ENCODE measurements at regions not wholly inside any gene's neighbourhood (a gene's known extent, or its start where the extent isn't known, plus 50 kb on each side); places are given as distances from the start of the nearest gene placed in this dataset.

DNA sequence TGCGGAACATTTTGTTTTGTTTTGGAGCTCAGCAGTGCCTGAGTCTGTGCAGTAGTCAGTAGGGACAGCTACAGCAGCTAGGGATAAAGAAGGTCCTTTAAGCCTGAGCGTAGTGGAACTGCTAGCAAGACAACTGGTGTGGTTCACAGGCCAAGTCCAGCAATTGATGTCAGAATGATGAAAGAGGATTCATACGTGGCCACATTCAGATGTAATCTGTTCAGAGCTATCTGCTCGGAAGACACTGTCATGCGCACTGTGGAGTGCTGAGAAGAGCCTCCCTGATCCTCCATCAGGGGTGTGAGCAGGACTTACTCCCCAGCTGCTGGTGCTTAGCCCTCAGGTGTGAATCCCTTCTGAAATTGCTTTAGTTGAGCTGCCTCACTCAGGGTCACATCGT is 79.6 kb upstream of the ANKRD1 start:
- TF ChIP-seq TEAD4 (IDR thresholded peaks at IDR 0.05), result no peak
- TF ChIP-seq CREB1 (IDR thresholded peaks at IDR 0.05; ENCODE audit: low read depth), result no peak

DNA sequence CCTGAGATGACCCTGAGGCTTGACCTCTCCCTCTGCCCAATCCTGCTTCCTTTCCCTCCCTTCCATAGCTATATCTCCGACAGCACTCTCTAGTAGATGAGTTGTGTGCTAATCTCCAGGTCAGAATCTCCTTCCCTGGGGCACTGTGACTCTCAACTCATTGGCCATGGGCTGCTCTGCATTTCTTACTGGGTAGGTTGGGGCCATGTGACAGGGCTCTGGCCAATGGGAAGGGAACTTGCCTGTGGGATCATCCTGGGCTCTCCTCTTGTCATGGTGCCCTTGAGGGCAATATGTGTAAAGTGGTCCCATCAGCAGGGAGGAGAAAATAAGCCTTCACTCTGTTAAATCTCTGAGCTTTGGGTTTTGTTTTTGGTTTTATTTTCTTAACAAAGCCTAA is 80.1 kb upstream of the ANKRD1 start:
- TF ChIP-seq, protein P1, sequence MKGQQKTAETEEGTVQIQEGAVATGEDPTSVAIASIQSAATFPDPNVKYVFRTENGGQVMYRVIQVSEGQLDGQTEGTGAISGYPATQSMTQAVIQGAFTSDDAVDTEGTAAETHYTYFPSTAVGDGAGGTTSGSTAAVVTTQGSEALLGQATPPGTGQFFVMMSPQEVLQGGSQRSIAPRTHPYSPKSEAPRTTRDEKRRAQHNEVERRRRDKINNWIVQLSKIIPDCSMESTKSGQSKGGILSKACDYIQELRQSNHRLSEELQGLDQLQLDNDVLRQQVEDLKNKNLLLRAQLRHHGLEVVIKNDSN (IDR thresholded peaks at IDR 0.05), result peak; percentile 71
- TF ChIP-seq TAF1 (IDR thresholded peaks at IDR 0.05; ENCODE audit: low read depth), result no peak

DNA sequence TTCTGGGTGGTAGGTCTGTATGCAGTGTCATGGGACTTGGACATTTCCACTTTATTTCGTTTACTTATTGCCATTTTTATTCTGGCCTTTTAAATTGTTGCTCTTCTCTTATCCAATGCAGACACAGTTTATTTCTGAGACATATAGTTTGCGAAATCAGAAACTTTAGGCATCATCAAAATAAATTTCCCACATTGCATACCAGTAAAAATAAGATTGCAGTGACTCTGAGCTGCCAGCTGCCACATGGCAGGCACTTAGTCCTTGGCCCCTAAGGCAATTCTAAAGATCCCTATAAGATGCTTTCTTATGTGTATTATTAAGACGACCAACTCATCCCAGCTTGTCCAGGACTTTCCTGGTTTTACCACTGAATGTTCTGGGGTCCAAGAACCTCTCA is 81.8 kb upstream of the ANKRD1 start:
- TF ChIP-seq, protein P2, sequence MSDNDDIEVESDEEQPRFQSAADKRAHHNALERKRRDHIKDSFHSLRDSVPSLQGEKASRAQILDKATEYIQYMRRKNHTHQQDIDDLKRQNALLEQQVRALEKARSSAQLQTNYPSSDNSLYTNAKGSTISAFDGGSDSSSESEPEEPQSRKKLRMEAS (IDR thresholded peaks at IDR 0.05), result no peak
- TF ChIP-seq YY1 (IDR thresholded peaks at IDR 0.05; ENCODE audit: low read depth) (no peak), TCF12 (IDR thresholded peaks at IDR 0.05; ENCODE audit: low read depth) (no peak), ZBTB7A (IDR thresholded peaks at IDR 0.05; ENCODE audit: low read depth) (no peak), TEAD4 (IDR thresholded peaks at IDR 0.05) (no peak), CEBPB (IDR thresholded peaks at IDR 0.05) (no peak), EP300 (IDR thresholded peaks at IDR 0.05; ENCODE audit: borderline replicate concordance) (no peak), CREB1 (IDR thresholded peaks at IDR 0.05; ENCODE audit: low read depth) (no peak), FOXM1 (IDR thresholded peaks at IDR 0.05; ENCODE audit: borderline replicate concordance, low read depth) (no peak), NFIC (IDR thresholded peaks at IDR 0.05) (no peak), RAD21 (IDR thresholded peaks at IDR 0.05; ENCODE audit: low read depth) (no peak), EGR1 (IDR thresholded peaks at IDR 0.05) (no peak), TAF1 (IDR thresholded peaks at IDR 0.05; ENCODE audit: low read depth) (no peak)
- TF ChIP-seq, protein P1 (IDR thresholded peaks at IDR 0.05), result no peak
- TF ChIP-seq, protein P3, sequence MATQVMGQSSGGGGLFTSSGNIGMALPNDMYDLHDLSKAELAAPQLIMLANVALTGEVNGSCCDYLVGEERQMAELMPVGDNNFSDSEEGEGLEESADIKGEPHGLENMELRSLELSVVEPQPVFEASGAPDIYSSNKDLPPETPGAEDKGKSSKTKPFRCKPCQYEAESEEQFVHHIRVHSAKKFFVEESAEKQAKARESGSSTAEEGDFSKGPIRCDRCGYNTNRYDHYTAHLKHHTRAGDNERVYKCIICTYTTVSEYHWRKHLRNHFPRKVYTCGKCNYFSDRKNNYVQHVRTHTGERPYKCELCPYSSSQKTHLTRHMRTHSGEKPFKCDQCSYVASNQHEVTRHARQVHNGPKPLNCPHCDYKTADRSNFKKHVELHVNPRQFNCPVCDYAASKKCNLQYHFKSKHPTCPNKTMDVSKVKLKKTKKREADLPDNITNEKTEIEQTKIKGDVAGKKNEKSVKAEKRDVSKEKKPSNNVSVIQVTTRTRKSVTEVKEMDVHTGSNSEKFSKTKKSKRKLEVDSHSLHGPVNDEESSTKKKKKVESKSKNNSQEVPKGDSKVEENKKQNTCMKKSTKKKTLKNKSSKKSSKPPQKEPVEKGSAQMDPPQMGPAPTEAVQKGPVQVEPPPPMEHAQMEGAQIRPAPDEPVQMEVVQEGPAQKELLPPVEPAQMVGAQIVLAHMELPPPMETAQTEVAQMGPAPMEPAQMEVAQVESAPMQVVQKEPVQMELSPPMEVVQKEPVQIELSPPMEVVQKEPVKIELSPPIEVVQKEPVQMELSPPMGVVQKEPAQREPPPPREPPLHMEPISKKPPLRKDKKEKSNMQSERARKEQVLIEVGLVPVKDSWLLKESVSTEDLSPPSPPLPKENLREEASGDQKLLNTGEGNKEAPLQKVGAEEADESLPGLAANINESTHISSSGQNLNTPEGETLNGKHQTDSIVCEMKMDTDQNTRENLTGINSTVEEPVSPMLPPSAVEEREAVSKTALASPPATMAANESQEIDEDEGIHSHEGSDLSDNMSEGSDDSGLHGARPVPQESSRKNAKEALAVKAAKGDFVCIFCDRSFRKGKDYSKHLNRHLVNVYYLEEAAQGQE (IDR thresholded peaks at IDR 0.05; ENCODE audit: low read depth), result no peak

DNA sequence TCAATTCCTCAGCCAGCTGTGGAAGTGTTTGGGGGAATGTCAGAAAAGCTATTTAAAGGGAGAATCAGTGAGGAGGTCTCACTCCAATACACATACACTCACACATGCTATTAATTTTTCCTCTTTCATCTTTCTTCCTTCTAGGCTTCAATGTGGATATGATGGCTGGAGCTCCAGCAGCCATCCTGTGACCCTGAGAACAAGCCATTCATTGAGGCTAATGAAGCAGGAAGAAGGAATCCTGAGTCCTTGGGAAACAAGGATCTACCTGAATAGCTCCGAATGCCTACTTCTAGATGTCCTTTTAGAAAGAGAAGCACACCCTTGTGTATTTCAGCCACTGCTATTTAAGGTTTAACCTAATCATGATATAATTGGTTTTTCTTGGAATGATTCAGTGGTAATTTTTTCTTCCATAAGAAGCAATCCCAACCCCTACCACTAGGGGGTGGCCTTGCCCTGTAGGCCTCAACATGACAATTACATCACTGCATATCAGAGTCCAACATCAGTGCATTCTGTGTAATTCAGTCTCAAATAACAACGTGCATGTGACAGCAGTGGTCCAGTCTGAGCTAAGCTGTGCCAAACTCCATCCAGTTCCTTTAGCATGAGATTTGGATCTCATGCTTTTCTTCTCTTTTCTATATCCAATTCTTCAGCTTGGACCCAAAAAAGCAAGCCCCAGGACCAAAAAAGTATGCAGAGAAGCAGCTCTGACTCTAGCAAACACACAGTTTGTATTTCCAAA is 85.3 kb upstream of the ANKRD1 start:
- TF ChIP-seq EGR1 (IDR thresholded peaks at IDR 0.05) (no peak), EP300 (IDR thresholded peaks at IDR 0.05; ENCODE audit: borderline replicate concordance) (no peak), TEAD4 (IDR thresholded peaks at IDR 0.05) (peak; percentile 63), CEBPB (IDR thresholded peaks at IDR 0.05) (peak; percentile 74), YY1 (IDR thresholded peaks at IDR 0.05; ENCODE audit: low read depth) (no peak), ZBTB7A (IDR thresholded peaks at IDR 0.05; ENCODE audit: low read depth) (no peak), CREB1 (IDR thresholded peaks at IDR 0.05; ENCODE audit: low read depth) (no peak), NFIC (IDR thresholded peaks at IDR 0.05) (0 out of 2 replicates have a peak, but pooled peaks have one; percentile 8), TAF1 (IDR thresholded peaks at IDR 0.05; ENCODE audit: low read depth) (no peak), TCF12 (IDR thresholded peaks at IDR 0.05; ENCODE audit: low read depth) (no peak), RAD21 (IDR thresholded peaks at IDR 0.05; ENCODE audit: low read depth) (peak; percentile 100), FOXM1 (IDR thresholded peaks at IDR 0.05; ENCODE audit: borderline replicate concordance, low read depth) (peak; percentile 37; the same call in 1 of the 2 replicates)
- TF ChIP-seq, protein P2 (IDR thresholded peaks at IDR 0.05), result peak; percentile 49
- TF ChIP-seq, protein P3 (IDR thresholded peaks at IDR 0.05; ENCODE audit: low read depth), result no peak
- TF ChIP-seq, protein P1 (IDR thresholded peaks at IDR 0.05), result peak; percentile 64

DNA sequence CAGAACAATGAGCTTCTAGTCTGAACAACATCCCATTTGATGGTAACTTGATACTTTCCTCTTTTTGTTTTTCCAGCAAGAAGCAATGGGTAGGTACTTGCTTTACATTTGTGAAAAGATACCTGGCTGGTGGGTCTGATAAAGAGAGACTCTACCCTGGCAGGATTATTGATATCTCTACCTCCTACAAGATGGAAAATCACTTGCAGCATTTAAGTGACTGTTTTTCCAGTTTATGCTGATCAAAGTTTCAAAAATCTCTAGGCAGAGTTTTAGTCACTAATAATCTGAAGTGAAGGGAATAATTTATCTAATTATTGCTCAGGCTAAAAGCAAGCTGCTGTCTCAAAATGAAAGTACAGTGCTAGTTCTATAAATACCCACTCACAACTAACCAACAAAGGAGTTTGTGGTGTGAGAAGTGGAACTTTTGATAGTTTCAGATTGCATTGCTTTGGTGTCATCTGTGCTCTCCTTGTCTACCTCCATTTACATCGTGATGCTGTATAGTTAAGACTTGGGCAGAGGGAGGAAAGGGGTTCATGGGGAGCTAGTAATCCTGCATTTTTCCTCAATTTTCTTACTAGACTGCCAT is 86.0 kb upstream of the ANKRD1 start:
- no peak for TF ChIP-seq ZBTB7A (IDR thresholded peaks at IDR 0.05; ENCODE audit: low read depth)
- no peak for TF ChIP-seq TEAD4 (IDR thresholded peaks at IDR 0.05)
- no peak for TF ChIP-seq CREB1 (IDR thresholded peaks at IDR 0.05; ENCODE audit: low read depth)
- TF ChIP-seq, protein P3 (IDR thresholded peaks at IDR 0.05; ENCODE audit: low read depth), result no peak
- no peak for TF ChIP-seq TAF1 (IDR thresholded peaks at IDR 0.05; ENCODE audit: low read depth)
- no peak for TF ChIP-seq YY1 (IDR thresholded peaks at IDR 0.05; ENCODE audit: low read depth)
- no peak for TF ChIP-seq EGR1 (IDR thresholded peaks at IDR 0.05)
- TF ChIP-seq, protein P1 (IDR thresholded peaks at IDR 0.05), result no peak
- TF ChIP-seq RAD21 (IDR thresholded peaks at IDR 0.05; ENCODE audit: low read depth), result no peak
- TF ChIP-seq NFIC (IDR thresholded peaks at IDR 0.05), result no peak
- TF ChIP-seq, protein P2 (IDR thresholded peaks at IDR 0.05), result no peak
- TF ChIP-seq CEBPB (IDR thresholded peaks at IDR 0.05), result no peak
- no peak for TF ChIP-seq EP300 (IDR thresholded peaks at IDR 0.05; ENCODE audit: borderline replicate concordance)
- no peak for TF ChIP-seq FOXM1 (IDR thresholded peaks at IDR 0.05; ENCODE audit: borderline replicate concordance, low read depth)
